CD4-positive, alpha-beta T cell (primary cell): ENCODE measurements at regions not wholly inside any gene's neighbourhood (a gene's known extent, or its start where the extent isn't known, plus 50 kb on each side); places are given as distances from the start of the nearest gene placed in this dataset.

Experiments used
- ATAC-seq: fragments of 200-7000 bp; cut with Tn5 transposase; one replicate; pipeline ENCODE4 v1.10.0; 2022; ENCODE audit warnings: mild to moderate bottlenecking; ENCODE audit not compliant: poor library complexity
- CTCF ChIA-PET: fragments of 350-600 bp; sonication (Branson Sonifier 250); formaldehyde crosslinking; loops from one replicate; lab custom pipeline; 2021; ENCODE audit warnings: antibody characterized with exemption, inconsistent platforms; lab: Charles Lee
- POLR2A ChIA-PET: fragments of 350-600 bp; sonication (Branson Sonifier 250); formaldehyde crosslinking; loops from one replicate; lab custom pipeline; 2021; ENCODE audit warnings: antibody characterized with exemption, inconsistent platforms; lab: Charles Lee
- DNase-seq, 14 experiments: peaks; one replicate each; pipeline ENCODE4 v3.0.0-alpha.2; 2013 to 2020; ENCODE audit warnings: mixed read lengths in 2 of 14
- H3K27ac ChIP-seq, 2 donors: one replicate each; pipeline versions ENCODE4 v1.5.1 to v1.7.0; 2013; ENCODE audit warnings: low read length in 2 of 2, low read depth in 1 of 2, mild to moderate bottlenecking in 1 of 2
- H3K27me3 ChIP-seq, 2 experiments: 1 replicate in 1 of 2; 2 replicates in 1 of 2; pipeline versions ENCODE4 v1.6.1 to v1.7.0; 2013; ENCODE audit warnings: low read length in 2 of 2, control low read depth in 1 of 2, mild to moderate bottlenecking in 1 of 2, moderate library complexity in 1 of 2; ENCODE audit not compliant: insufficient read depth in 2 of 2, control insufficient read depth in 1 of 2
- H3K36me3 ChIP-seq: one replicate; pipeline ENCODE4 v1.6.1; 2013; ENCODE audit warnings: low read length, control low read depth; ENCODE audit not compliant: insufficient read depth
- H3K4me1 ChIP-seq: one replicate; pipeline ENCODE4 v1.6.1; 2013; ENCODE audit warnings: low read length, control low read depth; ENCODE audit not compliant: insufficient read depth
- H3K4me3 ChIP-seq: one replicate; pipeline ENCODE4 v1.5.1; 2013; ENCODE audit warnings: mild to moderate bottlenecking, low read length, moderate library complexity
- H3K9me3 ChIP-seq, 2 experiments: 1 replicate in 1 of 2; 2 replicates in 1 of 2; pipeline versions ENCODE4 v1.6.1 to v1.7.0; 2013; ENCODE audit warnings: low read length in 2 of 2, mild to moderate bottlenecking in 2 of 2, control low read depth in 1 of 2, moderate library complexity in 1 of 2; ENCODE audit not compliant: control insufficient read depth in 1 of 2, insufficient read depth in 1 of 2
- H3K27ac Mint-ChIP-seq: one replicate; pipeline ENCODE4 v1.8.0; 2020; ENCODE audit warnings: mixed read lengths
- H3K27me3 Mint-ChIP-seq: one replicate; pipeline ENCODE4 v1.8.0; 2021; ENCODE audit warnings: mixed read lengths
- H3K36me3 Mint-ChIP-seq: one replicate; pipeline ENCODE4 v1.8.0; 2021; ENCODE audit warnings: low read depth, mixed read lengths
- H3K4me1 Mint-ChIP-seq: one replicate; pipeline ENCODE4 v1.8.0; 2021; ENCODE audit warnings: low read depth, mixed read lengths
- H3K4me3 Mint-ChIP-seq: one replicate; pipeline ENCODE4 v1.8.0; 2020; ENCODE audit warnings: mild to moderate bottlenecking, mixed read lengths
- H3K9me3 Mint-ChIP-seq: one replicate; pipeline ENCODE4 v1.8.0; 2020; ENCODE audit warnings: mixed read lengths
- CTCF ChIP-seq: fragments of 200-600 bp; IDR thresholded peaks from one replicate; pipeline ENCODE4 v1.8.0; 2022; ENCODE audit warnings: antibody characterized with exemption, mild to moderate bottlenecking
- intact Hi-C, 2 experiments: fragments of 100-400 bp; cut with DNase I in 1 of 2; cut with micrococcal nuclease in 1 of 2; formaldehyde crosslinking; loops; one replicate each; pipeline versions ENCODE4 v1.15.1 to v1.9.0; 2023 to 2025; cut with DNase I, micrococcal nuclease

- Mint-ChIP-seq H3K27ac (no peak overlapping the region), H3K36me3 (peaks cover 22% of the 10 kb centered on the region), H3K9me3 (peaks cover 2% of the 10 kb centered on the region), H3K27me3 (no peaks in the 10 kb centered on the region), H3K4me1 (peaks cover 75% of the 10 kb centered on the region), H3K4me3 (no peak overlapping the region)
- DNase-seq (no peak), ATAC-seq (no peak)
- peaks cover 3% of the 10 kb centered on the region for H3K36me3 ChIP-seq
- no peaks in the 10 kb centered on the region for H3K27me3 ChIP-seq
- peaks cover 53% of the 10 kb centered on the region for H3K4me1 ChIP-seq
- intact Hi-C loops: no loop called here
- CTCF ChIA-PET: no interaction called here
- no peak overlapping the region for H3K4me3 ChIP-seq
- peaks cover 0 to 11% of the 10 kb centered on the region in 2 experiments for H3K9me3 ChIP-seq
- POLR2A ChIA-PET: interaction anchor here (0.6 kb wide), 1 partner anchor 54 kb away, joined by 6 read pairs; no protein-coding TSS in a partner anchor
- no peak overlapping the region for H3K27ac ChIP-seq
- no peak for TF ChIP-seq CTCF
Observed at GRCh38 chr2:134190807-134191203, 63.1 kb upstream of the MGAT5 start.

GRCh38 chr2:134191835-134192234 lies 62.0 kb upstream of the MGAT5 start:
- no peak overlapping the region for H3K27ac ChIP-seq
- peaks cover 3% of the 10 kb centered on the region for H3K36me3 ChIP-seq
- Mint-ChIP-seq H3K4me3 (no peak overlapping the region), H3K4me1 (peaks cover 75% of the 10 kb centered on the region), H3K27ac (no peak overlapping the region), H3K9me3 (peaks cover 2% of the 10 kb centered on the region), H3K27me3 (no peaks in the 10 kb centered on the region), H3K36me3 (peaks cover 22% of the 10 kb centered on the region)
- ATAC-seq (no peak), DNase-seq (no peak)
- H3K4me1 ChIP-seq: peaks cover 47% of the 10 kb centered on the region
- intact Hi-C loops: no loop called here
- POLR2A ChIA-PET: no interaction called here
- TF ChIP-seq CTCF: no peak
- peaks cover 0 to 11% of the 10 kb centered on the region in 2 experiments for H3K9me3 ChIP-seq
- CTCF ChIA-PET: no interaction called here
- H3K27me3 ChIP-seq: no peaks in the 10 kb centered on the region
- H3K4me3 ChIP-seq: no peak overlapping the region

GRCh38 chr2:134193006-134193405 lies 60.9 kb upstream of the MGAT5 start:
- no peaks in the 10 kb centered on the region for H3K27me3 Mint-ChIP-seq
- H3K27ac ChIP-seq: no peak overlapping the region
- DNase-seq: no peak
- no peak overlapping the region for H3K4me3 Mint-ChIP-seq
- no peak overlapping the region for H3K4me3 ChIP-seq
- no peak for ATAC-seq
- H3K27ac Mint-ChIP-seq: no peak overlapping the region
- peaks cover 2% of the 10 kb centered on the region for H3K9me3 Mint-ChIP-seq
- peaks cover 22% of the 10 kb centered on the region for H3K36me3 Mint-ChIP-seq
- H3K4me1 Mint-ChIP-seq: peaks cover 75% of the 10 kb centered on the region
- CTCF ChIA-PET: interaction anchor here (1.3 kb wide), 1 partner anchor 15 kb away, joined by 3 read pairs; no protein-coding TSS in a partner anchor
- peaks cover 0 to 11% of the 10 kb centered on the region in 2 experiments for H3K9me3 ChIP-seq
- peaks cover 3% of the 10 kb centered on the region for H3K36me3 ChIP-seq
- POLR2A ChIA-PET: no interaction called here
- H3K27me3 ChIP-seq: no peaks in the 10 kb centered on the region
- H3K4me1 ChIP-seq: peaks cover 53% of the 10 kb centered on the region
- TF ChIP-seq CTCF: no peak
- intact Hi-C loops: no loop called here
